B cell (primary cell): ENCODE measurements at regions not wholly inside any gene's neighbourhood (a gene's known extent, or its start where the extent isn't known, plus 50 kb on each side); places are given as distances from the start of the nearest gene placed in this dataset.

Experiments
- CTCF ChIP-seq: fragments of 200-600 bp; IDR thresholded peaks from one replicate; pipeline ENCODE4 v1.8.0; 2022; ENCODE audit warnings: antibody characterized with exemption, mild to moderate bottlenecking
- EZH2 ChIP-seq: IDR thresholded peaks from 2 replicates; pipeline ENCODE4 v1.6.1; 2012; ENCODE audit warnings: borderline replicate concordance, low read depth, mild to moderate bottlenecking, moderate library complexity, low read length; ENCODE audit not compliant: insufficient read depth, poor library complexity, severe bottlenecking

- TF ChIP-seq CTCF (no peak), EZH2 (no peak)
Measured at GRCh38 chr9:31669311-31669710, 715.1 kb upstream of the ACO1 start.
